HG03354 (cell line): ENCODE measurements at regions not wholly inside any gene's neighbourhood (a gene's known extent, or its start where the extent isn't known, plus 50 kb on each side); places are given as distances from the start of the nearest gene placed in this dataset.

Experiments
- ATAC-seq: cut with Tn5 transposase; IDR thresholded peaks from one replicate; pipeline ENCODE4 v1.9.1; 2021; ENCODE audit warnings: mild to moderate bottlenecking; ENCODE audit not compliant: unreplicated experiment, poor library complexity, severe bottlenecking

DNA sequence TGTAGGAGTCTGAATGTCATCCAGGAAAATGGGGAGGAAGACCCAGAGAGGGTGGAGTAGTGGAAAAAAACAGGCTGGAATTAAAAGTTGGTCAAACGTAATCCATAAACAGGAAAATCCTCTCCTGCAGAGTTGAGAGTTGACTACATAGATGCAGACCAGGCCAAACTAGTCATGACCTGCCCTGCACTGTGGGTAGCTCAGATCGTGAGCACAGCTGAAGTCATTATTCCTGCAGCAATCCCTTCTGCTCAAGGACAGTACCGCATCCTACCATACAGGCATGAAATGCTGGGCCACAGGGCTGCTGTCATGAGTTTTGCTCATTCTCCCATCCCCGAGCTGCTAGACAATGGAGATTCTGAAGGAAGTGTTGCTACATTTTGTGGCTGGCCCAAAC, 352.2 kb downstream of the EN1 start:
- ATAC-seq = no peak

DNA sequence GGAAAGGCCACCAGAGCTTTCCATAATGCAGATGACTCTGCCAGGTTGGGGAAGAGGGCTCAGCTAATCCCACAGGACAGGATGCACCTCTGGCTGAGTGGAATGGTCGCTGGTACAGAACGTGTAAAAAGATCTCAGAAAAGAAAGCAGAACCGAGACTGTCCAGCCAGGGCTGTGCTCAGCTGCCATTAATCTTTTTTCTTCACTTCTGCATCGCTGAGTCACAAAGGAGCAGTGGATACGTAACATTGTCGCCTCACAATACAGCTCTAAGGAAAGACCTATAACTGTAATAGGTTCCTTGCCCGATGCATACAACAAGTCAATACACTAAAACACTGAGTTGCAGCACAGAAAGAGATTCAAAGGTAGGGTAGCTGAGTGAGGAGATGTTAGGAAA, 354.2 kb downstream of the EN1 start:
- ATAC-seq = no peak

DNA sequence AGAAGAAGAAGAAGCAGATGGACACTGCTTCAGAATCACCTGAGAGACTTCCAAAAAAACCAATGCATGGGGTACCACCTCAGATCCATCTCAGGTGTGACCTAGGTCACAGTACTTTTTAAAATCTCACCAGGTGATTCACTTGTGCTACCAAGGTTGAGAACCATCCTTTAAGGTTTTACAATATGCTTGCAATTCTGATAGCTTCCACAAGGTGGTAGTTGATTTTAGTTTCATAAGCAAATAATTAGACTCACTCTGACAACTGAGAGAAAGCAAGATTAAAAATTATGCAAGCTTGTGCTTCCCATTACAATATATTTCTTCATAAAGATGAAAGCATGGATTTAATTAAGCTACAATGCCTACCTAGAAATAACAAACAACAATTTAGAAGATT, 355.1 kb downstream of the EN1 start:
- ATAC-seq = no peak

DNA sequence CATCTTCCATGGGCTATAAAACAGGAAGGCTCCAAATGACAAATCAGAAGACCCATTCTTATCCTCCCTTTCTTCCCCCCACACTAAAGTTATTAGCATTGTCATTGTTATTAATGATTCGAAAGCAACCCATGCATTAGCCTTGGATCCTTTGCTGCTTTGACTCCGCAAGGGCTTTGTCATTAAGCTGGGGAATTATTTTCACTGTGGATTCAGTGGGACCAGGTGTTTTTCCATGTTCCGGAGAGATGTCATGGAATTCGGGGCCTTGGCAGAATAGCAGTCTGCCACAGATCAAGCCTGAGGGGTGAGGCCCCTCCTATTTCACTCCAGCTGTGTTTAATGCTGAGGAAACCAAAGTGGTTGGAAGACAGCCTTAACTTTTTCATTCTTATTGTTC, 357.1 kb downstream of the EN1 start:
- ATAC-seq = no peak

DNA sequence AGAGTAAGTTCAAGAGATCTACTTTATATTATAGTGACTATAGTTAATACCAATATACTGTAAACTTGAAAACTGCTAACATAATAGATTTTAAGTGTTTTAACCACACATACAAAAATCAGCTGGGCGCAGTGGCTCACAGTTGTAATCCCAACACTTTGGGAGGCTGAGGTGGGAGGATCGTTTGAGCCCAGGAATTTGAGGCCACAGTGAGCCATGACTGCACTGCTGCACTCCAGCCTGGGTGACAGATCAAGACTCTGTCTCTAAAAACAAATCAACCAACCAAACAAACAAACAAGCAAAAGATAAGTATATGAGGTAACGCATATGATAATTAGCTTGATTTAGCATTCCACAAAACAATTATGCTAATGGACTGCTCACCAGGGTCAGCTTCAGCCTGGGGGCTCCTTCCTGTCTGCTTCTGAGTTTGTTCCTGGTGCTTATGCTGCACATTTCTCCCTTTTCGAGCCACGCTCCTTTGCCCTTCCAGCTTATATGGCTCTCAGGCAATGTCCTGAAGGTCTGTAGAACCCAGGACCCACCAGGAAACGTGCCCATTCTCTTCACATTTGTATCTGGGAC, 357.6 kb downstream of the EN1 start:
- no peak for ATAC-seq

DNA sequence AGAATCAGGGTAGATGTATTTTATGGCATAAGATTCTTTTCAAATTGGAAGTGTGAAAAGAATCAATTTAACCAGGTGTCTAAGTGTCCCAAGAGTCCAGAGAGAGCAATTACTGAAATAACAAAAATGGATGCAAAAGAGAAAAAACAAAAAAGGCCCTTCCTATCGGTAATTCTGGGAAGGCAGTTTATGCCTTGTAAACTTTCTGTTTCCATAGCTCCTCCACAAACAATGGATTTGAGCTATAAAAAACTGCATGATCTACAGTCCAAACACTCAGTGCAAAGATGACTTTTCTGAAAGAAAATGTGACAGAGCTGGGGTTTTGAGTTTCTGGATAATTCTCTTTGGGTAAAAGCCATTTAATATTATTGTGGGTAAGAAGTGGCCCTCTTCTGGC, 366.1 kb downstream of the EN1 start:
- no peak for ATAC-seq

DNA sequence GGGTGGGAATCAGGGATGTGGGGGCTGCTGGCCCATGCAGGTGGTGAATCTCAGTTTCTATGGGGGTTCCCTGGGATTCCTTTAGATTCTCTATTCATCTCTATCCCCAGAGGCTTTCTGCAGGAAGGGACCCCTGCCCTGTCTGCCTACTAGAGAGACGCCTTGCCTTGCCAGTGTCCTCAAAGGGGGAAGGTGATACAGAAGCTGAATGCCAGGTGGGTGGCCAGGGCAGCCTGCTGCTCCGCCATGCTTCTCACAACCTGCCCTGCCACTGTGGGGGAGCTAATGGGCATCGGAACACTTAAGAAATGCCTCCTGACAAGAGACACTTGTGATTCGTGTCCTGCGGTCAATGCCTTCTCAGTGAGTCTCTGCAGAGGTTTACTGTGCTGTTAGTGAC, 368.4 kb downstream of the EN1 start:
- ATAC-seq = no peak

DNA sequence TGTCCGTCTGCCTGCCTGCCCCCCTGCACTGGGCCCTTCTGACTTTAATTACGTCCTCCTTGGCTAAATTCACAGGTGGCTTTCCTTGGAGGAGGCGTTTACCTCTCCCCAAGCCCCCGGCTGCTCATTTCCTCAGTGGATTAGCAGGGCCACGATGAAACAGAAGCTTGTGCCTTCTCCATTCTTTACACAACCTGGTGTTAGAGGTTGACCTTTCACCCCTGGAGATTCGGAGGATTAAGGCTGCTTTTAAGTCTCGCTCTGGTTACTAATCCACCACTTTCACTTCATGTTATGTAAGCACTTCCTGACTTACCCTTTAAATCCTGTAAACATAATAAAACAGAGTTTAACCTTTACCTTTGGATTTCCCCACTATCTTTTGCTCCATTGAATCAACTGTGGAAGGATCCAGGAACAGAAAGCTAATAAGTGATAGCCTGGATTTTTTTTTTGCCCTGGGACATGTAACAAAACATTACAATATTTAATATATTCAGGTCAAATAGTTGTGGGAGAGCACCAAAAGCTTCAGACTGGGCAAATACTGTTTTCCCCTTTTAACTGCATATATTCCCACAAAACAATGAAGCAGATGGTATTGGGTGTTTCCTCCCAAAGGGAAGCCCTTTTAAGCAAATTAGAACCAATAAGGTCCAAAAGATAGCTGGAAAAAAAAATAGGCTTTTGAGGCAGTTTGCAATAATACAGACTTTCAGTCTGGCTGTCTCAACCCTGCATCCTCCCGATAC, 370.2 kb downstream of the EN1 start:
- no peak for ATAC-seq

DNA sequence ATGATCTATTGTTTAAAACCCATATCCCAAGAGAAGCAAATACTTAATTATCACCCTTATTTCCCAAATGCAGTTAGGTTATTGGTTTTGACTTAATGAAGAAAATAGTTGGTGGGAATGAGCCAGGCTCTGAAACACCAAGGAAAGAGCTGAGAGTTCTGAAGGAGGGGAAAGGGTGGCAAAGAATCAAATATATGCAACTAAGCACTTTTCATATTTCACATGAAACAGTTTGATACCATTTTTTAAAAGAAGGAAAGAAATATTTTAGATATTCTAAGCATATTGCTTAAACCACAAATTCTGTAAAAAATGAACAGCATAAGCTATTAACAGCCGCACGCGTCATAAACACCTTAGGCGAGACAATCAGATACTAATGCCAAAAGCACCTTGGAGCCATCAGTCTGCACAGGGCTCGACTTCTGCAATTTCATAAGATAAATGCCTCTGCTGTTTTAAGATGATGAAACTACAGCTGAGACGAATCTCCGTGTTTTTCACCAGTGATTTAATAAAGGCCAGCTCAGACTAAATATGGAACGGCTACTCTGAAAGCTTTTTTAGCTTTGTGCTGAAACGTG, 371.7 kb downstream of the EN1 start:
- ATAC-seq = no peak

DNA sequence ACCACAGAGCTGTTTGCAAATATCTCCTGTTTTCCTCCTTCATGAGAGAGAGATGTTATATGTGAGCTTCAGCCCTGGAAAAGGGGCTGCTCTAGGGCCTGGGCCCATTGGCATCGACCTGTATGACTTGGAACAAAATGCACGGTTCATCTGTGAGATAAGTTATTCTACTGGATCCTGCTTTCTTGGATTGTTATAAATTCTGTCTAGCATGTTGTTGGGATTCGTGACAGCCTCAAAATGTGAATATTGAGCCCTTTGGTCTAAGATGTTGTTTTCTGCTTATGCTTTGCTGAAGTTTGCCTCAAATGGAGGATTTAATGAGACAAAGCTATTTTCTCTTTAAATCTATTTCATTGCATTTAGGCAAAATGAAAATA, 372.9 kb downstream of the EN1 start:
- ATAC-seq = no peak

DNA sequence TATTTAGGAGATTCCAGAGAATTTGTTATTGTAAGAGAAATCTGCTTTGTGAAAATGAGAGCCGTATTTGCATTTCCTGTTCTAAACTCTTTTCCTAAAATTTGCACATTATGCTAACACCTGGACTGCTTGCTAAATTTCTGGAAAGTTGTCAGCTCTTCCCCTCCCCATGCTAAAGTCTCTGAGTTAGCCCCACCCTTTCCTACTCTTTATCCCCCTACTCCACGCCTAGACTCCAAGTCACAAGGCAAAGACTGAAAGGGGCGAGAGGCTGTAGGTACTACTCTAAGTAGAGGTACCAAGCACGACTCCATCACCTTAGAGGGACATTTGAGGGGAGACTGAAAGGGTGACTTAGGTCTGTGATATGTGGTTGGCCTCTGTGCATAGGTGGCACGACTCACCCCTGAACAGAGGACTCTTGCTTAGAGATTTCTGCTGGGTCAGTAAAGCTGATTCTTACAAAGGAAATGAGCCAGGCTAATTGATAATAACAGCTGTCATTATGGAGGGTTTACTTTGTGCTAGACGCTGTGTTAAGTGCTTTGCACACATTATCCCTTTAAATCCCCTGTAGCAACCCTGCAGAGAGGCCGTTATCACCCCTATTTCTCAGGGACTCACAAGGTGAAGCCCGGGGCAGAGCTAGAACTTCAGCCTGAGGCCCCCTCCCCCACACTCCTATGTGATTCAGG, 373.5 kb downstream of the EN1 start:
- ATAC-seq = no peak

DNA sequence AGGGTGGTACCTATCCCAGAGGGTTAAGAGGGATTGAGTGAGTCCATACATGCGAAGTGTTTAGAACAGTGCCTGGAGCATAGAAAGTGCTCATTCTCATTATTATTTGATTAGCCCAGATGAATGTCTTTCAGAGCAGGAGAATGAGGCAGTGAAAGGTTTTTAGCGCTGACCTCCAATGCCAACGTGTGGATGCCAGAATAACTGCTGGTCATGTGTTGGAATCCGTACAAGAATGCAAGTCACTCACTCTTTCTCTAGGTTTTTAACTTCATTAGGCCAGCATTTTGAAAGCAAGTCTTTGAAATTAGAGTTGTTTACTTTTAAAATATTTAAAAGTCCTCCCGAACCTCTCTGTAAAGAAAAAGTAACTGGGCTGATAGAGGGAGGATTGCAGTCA, 374.2 kb downstream of the EN1 start:
- no peak for ATAC-seq

DNA sequence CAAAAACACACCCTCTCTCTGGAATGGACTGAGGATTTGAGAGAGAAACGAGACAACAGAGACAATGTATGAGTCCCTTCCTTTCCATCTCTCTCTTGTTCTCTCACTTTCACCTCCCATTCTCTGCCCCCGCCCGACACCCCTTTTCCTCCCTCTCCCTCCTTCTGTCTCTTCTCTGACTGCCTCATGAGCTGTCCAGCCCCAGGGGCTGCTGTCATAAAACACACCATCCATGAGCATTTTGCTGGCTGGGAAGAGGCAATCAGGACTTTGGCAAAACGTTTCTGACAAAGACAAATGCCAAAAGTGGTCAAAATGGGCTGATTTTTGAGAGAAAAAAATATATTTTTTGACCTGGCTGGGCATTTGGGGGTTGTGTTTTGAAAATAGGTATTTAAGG, 377.2 kb downstream of the EN1 start:
- ATAC-seq = no peak

DNA sequence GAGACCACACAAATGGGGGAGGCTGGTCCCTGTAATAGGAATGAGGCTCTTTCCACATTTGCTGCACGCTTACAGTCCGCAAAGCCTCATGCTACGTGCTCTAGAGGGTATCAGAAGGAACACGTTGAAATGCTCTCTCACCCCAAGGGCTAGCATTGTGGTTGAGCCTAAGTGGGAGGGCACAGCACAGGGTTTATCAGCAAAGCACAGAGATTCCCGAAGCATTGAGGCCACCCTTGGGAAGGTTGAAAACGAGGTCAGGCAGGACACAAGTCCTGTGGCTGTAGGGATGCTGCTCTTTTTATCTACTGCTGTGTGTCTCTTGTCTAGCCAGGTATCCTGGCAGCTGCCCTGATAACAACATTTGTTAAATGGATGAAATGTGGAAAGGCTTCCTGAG, 378.3 kb downstream of the EN1 start:
- no peak for ATAC-seq

DNA sequence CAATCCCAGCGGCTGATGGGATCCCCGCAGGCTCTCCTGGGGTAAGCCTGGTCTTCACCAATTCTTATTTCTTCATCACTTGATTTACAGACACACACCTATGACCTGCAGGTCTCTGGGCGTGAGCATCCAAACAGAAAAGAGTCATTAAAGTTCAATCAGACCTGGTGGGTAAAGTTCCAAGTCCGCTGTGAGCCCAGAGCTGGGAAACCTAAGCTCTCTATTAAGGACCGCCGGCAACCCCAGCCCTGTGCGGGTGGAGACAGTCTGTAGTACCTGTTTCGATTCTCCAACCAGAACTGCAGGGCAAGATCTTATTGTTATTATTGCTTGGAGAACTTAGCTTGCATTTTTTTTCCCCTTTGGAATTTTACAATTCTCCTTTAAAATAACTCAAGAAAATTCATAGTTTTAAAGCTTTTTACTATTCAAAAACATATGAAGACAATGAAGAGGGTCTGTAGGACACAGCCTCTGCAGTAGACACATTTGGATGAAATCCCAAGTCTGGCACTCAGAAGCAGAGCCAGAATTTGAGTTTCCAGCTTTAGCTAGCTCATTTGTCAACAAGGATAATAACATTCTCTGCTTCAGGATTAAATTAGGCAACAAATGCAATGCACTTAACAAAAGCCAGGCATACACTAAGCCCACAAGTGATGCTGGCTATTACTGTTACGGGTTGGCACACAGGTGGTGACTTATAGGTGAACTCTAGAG, 376.4 kb downstream of the INSIG2 start:
- no peak for ATAC-seq

DNA sequence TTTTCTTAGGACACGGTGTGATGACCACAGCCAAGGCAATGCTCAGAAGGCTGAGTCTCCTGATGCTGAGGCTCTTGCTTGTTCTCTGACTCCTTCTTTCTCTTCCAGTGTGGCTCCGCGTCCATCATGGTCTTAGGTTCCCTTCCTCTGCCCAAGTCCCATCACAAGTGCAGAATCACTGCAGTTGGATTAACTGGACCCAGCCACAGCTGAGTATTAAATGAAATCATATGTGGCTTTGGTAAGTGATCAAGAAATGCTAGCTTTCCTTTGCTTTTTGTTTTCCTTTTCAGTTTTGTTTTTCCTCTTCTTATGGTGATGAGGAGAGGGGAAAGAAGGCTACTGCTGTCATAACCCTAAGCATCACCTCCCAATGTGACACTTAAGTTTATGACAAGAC, 375.8 kb downstream of the INSIG2 start:
- no peak for ATAC-seq

DNA sequence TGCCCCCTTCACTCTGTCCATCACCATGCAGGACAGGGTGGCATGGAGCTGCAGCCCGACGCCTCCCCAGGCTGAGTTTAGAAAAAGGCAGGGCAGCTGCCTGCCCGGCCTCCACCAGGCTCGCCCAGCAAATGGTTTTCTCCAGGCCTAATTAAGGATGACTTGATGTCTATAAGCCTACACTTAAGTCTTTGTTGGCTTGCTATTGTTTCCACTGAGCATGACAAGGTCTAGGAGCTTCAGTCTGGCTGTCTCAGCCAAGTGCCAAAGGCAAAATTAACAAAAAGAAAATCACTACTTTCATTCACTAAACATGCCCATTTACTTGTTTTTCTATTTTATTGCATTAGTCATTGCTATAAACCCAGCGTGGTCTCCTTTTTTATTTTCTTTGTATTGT, 372.2 kb downstream of the INSIG2 start:
- no peak for ATAC-seq

DNA sequence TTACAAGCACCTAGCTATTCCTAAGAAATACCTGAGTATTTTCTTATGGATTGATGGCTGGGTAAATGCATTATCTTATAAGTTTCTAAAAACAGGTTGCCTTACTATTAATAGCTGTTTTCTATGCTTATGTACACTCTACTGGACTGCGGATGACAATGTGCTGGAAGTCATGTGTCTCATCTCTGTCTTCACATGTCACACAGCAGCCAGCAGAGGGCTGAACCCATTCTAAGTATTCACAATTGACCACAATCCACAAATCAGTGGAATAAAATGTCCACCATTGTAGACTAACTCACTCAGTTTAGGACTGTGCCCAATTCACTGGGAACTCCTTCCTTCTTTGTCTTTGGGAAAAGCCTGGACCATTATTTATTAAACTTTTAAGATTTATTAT, 371.2 kb downstream of the INSIG2 start:
- ATAC-seq = no peak

DNA sequence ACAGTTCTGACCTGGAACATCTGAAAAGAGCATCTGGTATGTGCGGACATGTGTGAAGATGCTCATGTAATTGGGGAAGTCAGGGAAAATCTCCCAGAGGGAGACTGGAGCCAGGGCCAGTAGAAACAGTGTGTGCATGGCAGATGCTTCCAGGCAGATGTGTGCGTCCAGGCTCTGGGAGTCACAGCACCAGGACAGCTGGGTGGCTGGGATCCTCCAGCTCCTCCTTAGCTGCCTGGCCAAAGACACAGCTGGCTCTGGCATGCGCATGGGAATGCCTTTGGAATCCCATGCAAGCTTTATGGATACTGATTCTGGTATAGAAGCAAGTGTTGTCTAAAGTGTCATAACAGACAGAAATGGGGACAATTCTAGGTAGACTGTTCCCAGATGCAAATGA, 369.7 kb downstream of the INSIG2 start:
- no peak for ATAC-seq

DNA sequence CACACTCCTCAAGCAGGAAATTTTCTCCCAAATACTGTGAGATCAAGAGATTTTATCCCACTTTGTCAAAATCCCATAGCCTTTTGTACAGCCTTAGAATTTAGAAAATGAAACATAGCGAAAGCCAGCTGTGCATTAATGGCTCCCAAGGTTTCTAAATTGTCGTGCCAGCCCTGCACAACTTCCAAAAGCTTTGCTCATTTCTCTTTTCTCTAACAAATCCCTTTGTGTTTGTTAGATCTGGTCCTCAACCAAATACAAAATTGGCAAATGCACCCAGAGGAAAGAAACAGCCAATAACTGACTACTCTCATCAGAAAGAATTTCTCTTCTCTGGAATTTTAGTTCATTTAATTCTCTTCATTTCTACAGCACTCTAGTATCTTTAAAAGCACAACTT, 361.1 kb downstream of the INSIG2 start:
- no peak for ATAC-seq
